Heart right ventricle (tissue), 16 donors: ENCODE measurements at regions not wholly inside any gene's neighbourhood (a gene's known extent, or its start where the extent isn't known, plus 50 kb on each side); places are given as distances from the start of the nearest gene placed in this dataset.

Source experiments
- ATAC-seq, 8 donors: fragments of 200-7000 bp; cut with Tn5 transposase; one replicate each; pipeline ENCODE4 v1.9.1; 2020; ENCODE audit warnings: mild to moderate bottlenecking in 8 of 8, moderate library complexity in 8 of 8, moderate number of reproducible peaks in 1 of 8
- DNase-seq, 2 donors: peaks; one replicate each; pipeline ENCODE4 v3.0.0-alpha.2; 2020
- H3K27ac ChIP-seq, 10 donors: fragments of 200-600 bp; sonication (generic) in 2 of 10; one replicate each; pipeline versions ENCODE4 v1.5.0 to v1.8.0; 2020 to 2022; ENCODE audit warnings: mild to moderate bottlenecking in 3 of 10
- H3K27me3 ChIP-seq, 7 donors: fragments of 200-600 bp; one replicate each; pipeline ENCODE4 v1.8.0; 2021 to 2022; ENCODE audit warnings: mild to moderate bottlenecking in 2 of 7
- H3K36me3 ChIP-seq, 9 donors: fragments of 200-600 bp; sonication (generic) in 1 of 9; one replicate each; pipeline versions ENCODE4 v1.5.0 to v1.8.0; 2020 to 2022; ENCODE audit warnings: mild to moderate bottlenecking in 2 of 9
- H3K4me1 ChIP-seq, 9 donors: fragments of 200-600 bp; sonication (generic) in 1 of 9; one replicate each; pipeline versions ENCODE4 v1.5.0 to v1.8.0; 2020 to 2022; ENCODE audit warnings: mild to moderate bottlenecking in 4 of 9
- H3K4me3 ChIP-seq, 10 donors: fragments of 200-600 bp; sonication (generic) in 2 of 10; one replicate each; pipeline versions ENCODE4 v1.5.0 to v1.8.0; 2020 to 2022; ENCODE audit warnings: mild to moderate bottlenecking in 7 of 10, moderate library complexity in 2 of 10
- H3K9me3 ChIP-seq, 11 donors: fragments of 200-600 bp in 10 of 11; sonication (generic) in 2 of 11; one replicate each; pipeline versions ENCODE4 v1.5.0 to v1.8.0; 2013 to 2022; ENCODE audit warnings: mild to moderate bottlenecking in 2 of 11, control low read depth in 1 of 11, moderate library complexity in 1 of 11
- CTCF ChIP-seq, 9 donors: fragments of 200-600 bp; sonication (generic) in 2 of 9; IDR thresholded peaks; one replicate each; pipeline versions ENCODE4 v1.5.0 to v1.8.0; 2021 to 2022; ENCODE audit warnings: antibody characterized with exemption in 9 of 9, mild to moderate bottlenecking in 5 of 9, moderate library complexity in 1 of 9
- WGBS, 2 donors: extraction: QIAGEN DNeasy Blood & Tissue Kit; methylation state at CpG; one replicate each; pipeline ENCODE4 v1.1.7; 2013; ENCODE audit warnings: inconsistent platforms in 1 of 2; 5-methylcytosine and 5-hydroxymethylcytosine counted together
- intact Hi-C, 10 donors: fragments of 100-400 bp; cut with DNase I; formaldehyde crosslinking; loops; one replicate each; pipeline versions ENCODE4 v1.11.1 to v1.14.2; 2022
- donor health status: Arrhythmogenic right ventricular cardiomyopathy.
- donor health status: ischemic (EF 13 %, LVEDD 7.1; RV severe dilation, severe dysfunction).
- donor health status: healthy with polysubstance abuse.
- donor health status: DM: no; HTN: yes; CAD: no.
- donor health status: DM: no; HTN: no; CAD: no.
- donor health status: ischemic (EF 25% LVEDD 6.9; RV normal size, moderate dysfunction).
- donor health status: ischemic (EF 25% LVEDD 5.7; RV mildly dilated, moderate dysfunction).
- donor health status: healthy.
- donor health status: DM: yes; HTN: yes; CAD: no.
- donor health status: Ischemic cardiomyopathy.
- donor health status: ischemic (EF 35%, LVEDD 5.7; RV mildly dilated, moderate dysfunction).
- donor health status: nonischemic (EF 11% LVEDD 7.7; RV severe dilation, severe dysfunction).
- donor health status: DM: yes; HTN: yes; CAD: no.
- donor health status: PGD.
- donor health status: ischemic (EF 29% LVEDD 5.4; RV normal size, mild dysfunction).
- donor health status: nonischemic (EF 23%, LVEDD 6.1; RV moderate dilation, normal function).

GRCh38 chr4:30264465-30264864, 455.7 kb upstream of the PCDH7 start:
- Histone ChIP-seq H3K9me3 (peaks cover 0 to 11% (median 0%) of the 10 kb centered on the region in 11 donors), H3K36me3 (no peaks in the 10 kb centered on the region), H3K27ac (no peak overlapping the region), H3K27me3 (no peaks in the 10 kb centered on the region), H3K4me3 (no peak overlapping the region), H3K4me1 (no peaks in the 10 kb centered on the region)
- 90 to 91% methylated on average over 15 of the region's 15 CpGs for WGBS, 2 donors
- DNase-seq = no peak
- no peak for ATAC-seq
- TF ChIP-seq CTCF (IDR thresholded peaks at IDR 0.05) = no peak
- intact Hi-C loops = no loop called here

- no peak for TF ChIP-seq CTCF (IDR thresholded peaks at IDR 0.05)
- intact Hi-C loops = no loop called here
- H3K36me3 ChIP-seq = no peaks in the 10 kb centered on the region
- DNase-seq (no peak), ATAC-seq (no peak)
- no peak overlapping the region for H3K4me3 ChIP-seq
- no peaks in the 10 kb centered on the region for H3K27me3 ChIP-seq
- 59 to 65% methylated on average over 3 of the region's 3 CpGs for whole genome bisulfite sequencing, 2 donors
- no peaks in the 10 kb centered on the region for H3K4me1 ChIP-seq
- peaks cover 0 to 11% (median 0%) of the 10 kb centered on the region in 11 donors for H3K9me3 ChIP-seq
- H3K27ac ChIP-seq = no peak overlapping the region
These were observed 454.5 kb upstream of the PCDH7 start for GRCh38 chr4:30265716-30266115.

GRCh38 chr4:30268370-30268769, 451.8 kb upstream of the PCDH7 start:
- TF ChIP-seq CTCF (IDR thresholded peaks at IDR 0.05) = no peak

GRCh38 chr4:30269850-30270249, 450.3 kb upstream of the PCDH7 start:
- H3K9me3 ChIP-seq = peaks cover 0 to 42% (median 4%) of the 10 kb centered on the region in 11 donors
- intact Hi-C loops = no loop called here
- no peaks in the 10 kb centered on the region for H3K4me1 ChIP-seq
- no peak overlapping the region for H3K4me3 ChIP-seq
- no peaks in the 10 kb centered on the region for H3K36me3 ChIP-seq
- TF ChIP-seq CTCF (IDR thresholded peaks at IDR 0.05) = peak in 2 of 9 donors; percentile 5 to 20
- DNase-seq (no peak), ATAC-seq (no peak)
- H3K27ac ChIP-seq = no peak overlapping the region
- no peaks in the 10 kb centered on the region for H3K27me3 ChIP-seq
- 39 to 48% methylated on average over 6 of the region's 6 CpGs for WGBS, 2 donors

More at GRCh38 chr4:30268370-30268769, 451.8 kb upstream of the PCDH7 start:
- H3K27ac ChIP-seq = no peak overlapping the region
- H3K27me3 ChIP-seq = no peaks in the 10 kb centered on the region
- ATAC-seq (no peak), DNase-seq (no peak)
- H3K9me3 ChIP-seq = peaks cover 0 to 28% (median 4%) of the 10 kb centered on the region in 11 donors
- intact Hi-C loops = no loop called here
- no peaks in the 10 kb centered on the region for H3K4me1 ChIP-seq
- WGBS, 2 donors = 58 to 66% methylated on average over 2 of the region's 2 CpGs
- no peaks in the 10 kb centered on the region for H3K36me3 ChIP-seq
- no peak overlapping the region for H3K4me3 ChIP-seq
